Upper lobe of left lung (tissue), 4 donors: ENCODE measurements at regions not wholly inside any gene's neighbourhood (a gene's known extent, or its start where the extent isn't known, plus 50 kb on each side); places are given as distances from the start of the nearest gene placed in this dataset.

Experiments used
- EP300 ChIP-seq, 4 donors: sonication (generic); formaldehyde crosslinking; IDR thresholded peaks; one replicate each; pipeline ENCODE4 v1.5.1; 2017; ENCODE audit warnings: antibody characterized with exemption in 4 of 4, control low read depth in 2 of 4
- POLR2A ChIP-seq, 4 donors: fragments of 450-650 bp; IDR thresholded peaks; one replicate each; pipeline ENCODE4 v1.5.1; 2016 to 2017; ENCODE audit warnings: antibody characterized with exemption in 4 of 4, mild to moderate bottlenecking in 2 of 4
- POLR2AphosphoS5 ChIP-seq, 2 donors: sonication (generic); formaldehyde crosslinking; IDR thresholded peaks; one replicate each; pipeline ENCODE4 v1.5.1; 2017; ENCODE audit warnings: antibody characterized with exemption in 2 of 2
- TF ChIP-seq, protein P1 (sequence below), 6 experiments: fragments of 450-650 bp in 4 of 6; fragments of 200-600 bp in 2 of 6; sonication (generic) in 2 of 6; IDR thresholded peaks; one replicate each; pipeline ENCODE4 v1.5.1; 2016 to 2019; ENCODE audit warnings: antibody characterized with exemption in 6 of 6

DNA sequence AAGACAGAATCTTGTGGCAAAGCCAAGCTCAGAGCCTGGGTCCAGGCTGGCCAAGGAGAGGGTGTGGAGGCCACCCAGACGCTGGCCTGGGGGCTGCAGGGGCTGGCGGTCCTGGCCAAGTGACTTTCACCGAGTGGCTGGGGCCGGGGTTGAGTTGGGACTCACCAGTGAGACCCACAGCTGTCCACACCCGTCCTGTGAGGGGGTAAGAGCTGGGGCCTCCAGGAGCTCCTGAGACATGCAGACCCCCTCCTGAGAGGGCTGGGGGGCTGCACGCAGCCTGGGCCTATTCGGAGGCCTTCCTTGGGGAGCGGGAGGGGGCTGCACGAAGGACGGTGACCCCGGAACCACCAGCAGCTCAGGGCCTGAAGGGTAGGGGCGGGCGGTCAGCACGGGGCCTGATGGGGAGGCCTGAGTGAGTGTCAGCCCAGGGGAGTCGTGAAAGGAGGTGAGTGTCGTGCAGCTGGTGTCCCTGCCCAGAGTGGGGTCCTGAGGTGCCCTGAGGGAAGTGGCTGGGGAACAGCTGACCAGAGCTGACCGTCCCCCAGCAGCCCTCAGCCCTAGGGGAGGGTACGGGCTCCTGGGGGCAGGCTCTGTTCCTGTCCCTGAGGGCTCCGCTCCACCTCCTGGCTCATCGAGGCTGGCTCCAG lies 100.9 kb downstream of the FOXL3 start:
- TF ChIP-seq, protein P1, sequence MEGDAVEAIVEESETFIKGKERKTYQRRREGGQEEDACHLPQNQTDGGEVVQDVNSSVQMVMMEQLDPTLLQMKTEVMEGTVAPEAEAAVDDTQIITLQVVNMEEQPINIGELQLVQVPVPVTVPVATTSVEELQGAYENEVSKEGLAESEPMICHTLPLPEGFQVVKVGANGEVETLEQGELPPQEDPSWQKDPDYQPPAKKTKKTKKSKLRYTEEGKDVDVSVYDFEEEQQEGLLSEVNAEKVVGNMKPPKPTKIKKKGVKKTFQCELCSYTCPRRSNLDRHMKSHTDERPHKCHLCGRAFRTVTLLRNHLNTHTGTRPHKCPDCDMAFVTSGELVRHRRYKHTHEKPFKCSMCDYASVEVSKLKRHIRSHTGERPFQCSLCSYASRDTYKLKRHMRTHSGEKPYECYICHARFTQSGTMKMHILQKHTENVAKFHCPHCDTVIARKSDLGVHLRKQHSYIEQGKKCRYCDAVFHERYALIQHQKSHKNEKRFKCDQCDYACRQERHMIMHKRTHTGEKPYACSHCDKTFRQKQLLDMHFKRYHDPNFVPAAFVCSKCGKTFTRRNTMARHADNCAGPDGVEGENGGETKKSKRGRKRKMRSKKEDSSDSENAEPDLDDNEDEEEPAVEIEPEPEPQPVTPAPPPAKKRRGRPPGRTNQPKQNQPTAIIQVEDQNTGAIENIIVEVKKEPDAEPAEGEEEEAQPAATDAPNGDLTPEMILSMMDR (IDR thresholded peaks at IDR 0.05): no peak
- TF ChIP-seq POLR2AphosphoS5 (IDR thresholded peaks at IDR 0.05) (no peak), EP300 (IDR thresholded peaks at IDR 0.05) (no peak), POLR2A (IDR thresholded peaks at IDR 0.05) (no peak)
